ENCODE measurements at regions not wholly inside any gene's neighbourhood (a gene's known extent, or its start where the extent isn't known, plus 50 kb on each side); places are given as distances from the start of the nearest gene placed in this dataset.
A peak's percentile ranks its signal among the peaks of the same experiment; 100 is the strongest.

- DNase-seq (ENCODE audit: low read depth, low spot score), result no peak
Observed at GRCh38 chr1:175826705-175827104, 83.3 kb upstream of the TNR start.

- DNase-seq (ENCODE audit: low read depth, low spot score), result peak; percentile 56
Observed at GRCh38 chr1:175824079-175824478, 80.7 kb upstream of the TNR start.

- DNase-seq (ENCODE audit: low read depth, low spot score), result no peak
Observed at GRCh38 chr1:175823406-175823805, 80.0 kb upstream of the TNR start.

- DNase-seq (ENCODE audit: low read depth, low spot score), result no peak
Observed at GRCh38 chr1:175822580-175822979, 79.2 kb upstream of the TNR start.

GRCh38 chr1:175820456-175821025, 77.1 kb upstream of the TNR start:
- no peak for DNase-seq (ENCODE audit: low read depth, low spot score)

GRCh38 chr1:175818929-175819328, 75.5 kb upstream of the TNR start:
- DNase-seq (ENCODE audit: low read depth, low spot score), result no peak

GRCh38 chr1:175817445-175817844, 74.0 kb upstream of the TNR start:
- no peak for DNase-seq (ENCODE audit: low read depth, low spot score)

GRCh38 chr1:175814885-175815284, 71.5 kb upstream of the TNR start:
- DNase-seq (ENCODE audit: low read depth, low spot score), result no peak

- no peak for DNase-seq (ENCODE audit: low read depth, low spot score)
Observed at GRCh38 chr1:175812936-175813335, 69.5 kb upstream of the TNR start.

- no peak for DNase-seq (ENCODE audit: low read depth, low spot score)
Observed at GRCh38 chr1:175810305-175810704, 66.9 kb upstream of the TNR start.

GRCh38 chr1:175808999-175809398, 65.6 kb upstream of the TNR start:
- no peak for DNase-seq (ENCODE audit: low read depth, low spot score)

GRCh38 chr1:175808573-175808972, 65.2 kb upstream of the TNR start:
- DNase-seq (ENCODE audit: low read depth, low spot score), result peak; percentile 36

GRCh38 chr1:175804561-175804960, 61.2 kb upstream of the TNR start:
- DNase-seq (ENCODE audit: low read depth, low spot score), result no peak

GRCh38 chr1:175803413-175803812, 60.0 kb upstream of the TNR start:
- DNase-seq (ENCODE audit: low read depth, low spot score), result no peak

- no peak for DNase-seq (ENCODE audit: low read depth, low spot score)
Observed at GRCh38 chr1:175802407-175803123, 59.2 kb upstream of the TNR start.

GRCh38 chr1:175801979-175802378, 58.6 kb upstream of the TNR start:
- DNase-seq (ENCODE audit: low read depth, low spot score), result no peak

- peak; percentile 16 for DNase-seq (ENCODE audit: low read depth, low spot score)
Observed at GRCh38 chr1:175797576-175797975, 54.2 kb upstream of the TNR start.

- no peak for DNase-seq (ENCODE audit: low read depth, low spot score)
Observed at GRCh38 chr1:175794586-175794985, 51.2 kb upstream of the TNR start.

- DNase-seq (ENCODE audit: low read depth, low spot score), result no peak
Observed at GRCh38 chr1:175793617-175794016, 50.2 kb upstream of the TNR start.

Measured in ELF-1 (cell line).